SIG-M5 treated with dmso at 0.1 percent for 504 hours (cell line): ENCODE measurements at regions not wholly inside any gene's neighbourhood (a gene's known extent, or its start where the extent isn't known, plus 50 kb on each side); places are given as distances from the start of the nearest gene placed in this dataset.

Experiments used
- DNase-seq: peaks from one replicate; lab custom pipeline; 2025; ENCODE audit not compliant: unreplicated experiment; lab: John Stamatoyannopoulos, UW

- peak; percentile 19 for DNase-seq
These were observed 78.8 kb downstream of the TET3 start for GRCh38 chr2:74063486-74063885.

- no peak for DNase-seq
These were observed 80.7 kb downstream of the TET3 start for GRCh38 chr2:74065456-74065855.

- no peak for DNase-seq
These were observed 81.1 kb downstream of the BOLA3 start for GRCh38 chr2:74066491-74067203.

- DNase-seq: no peak
These were observed 80.4 kb downstream of the BOLA3 start for GRCh38 chr2:74067221-74067747.

- peak; percentile 63 for DNase-seq
These were observed 76.7 kb downstream of the BOLA3 start for GRCh38 chr2:74070991-74071390.

GRCh38 chr2:74071426-74071825 lies 76.3 kb downstream of the BOLA3 start:
- peak; percentile 74 for DNase-seq

- DNase-seq: peak; percentile 83
These were observed 75.1 kb downstream of the BOLA3 start for GRCh38 chr2:74072565-74072964.

GRCh38 chr2:74074487-74074886 lies 73.2 kb downstream of the BOLA3 start:
- no peak for DNase-seq

GRCh38 chr2:74076074-74076470 lies 71.6 kb downstream of the BOLA3 start:
- DNase-seq: no peak

GRCh38 chr2:74077636-74078035 lies 70.1 kb downstream of the BOLA3 start:
- no peak for DNase-seq

GRCh38 chr2:74078466-74078865 lies 69.2 kb downstream of the BOLA3 start:
- no peak for DNase-seq

- DNase-seq: peak; percentile 93
These were observed 68.0 kb downstream of the BOLA3 start for GRCh38 chr2:74079522-74080341.

GRCh38 chr2:74080346-74080745 lies 67.4 kb downstream of the BOLA3 start:
- DNase-seq: no peak

GRCh38 chr2:74081030-74081762 lies 66.5 kb downstream of the BOLA3 start:
- DNase-seq: no peak

GRCh38 chr2:74081763-74082110 lies 66.0 kb downstream of the BOLA3 start:
- DNase-seq: no peak

GRCh38 chr2:74083750-74084149 lies 64.0 kb downstream of the BOLA3 start:
- no peak for DNase-seq
